HEK293 (cell line): ENCODE measurements at regions not wholly inside any gene's neighbourhood (a gene's known extent, or its start where the extent isn't known, plus 50 kb on each side); places are given as distances from the start of the nearest gene placed in this dataset.

ENCODE experiments used
- CTCF ChIA-PET: fragments of 350-600 bp; formaldehyde crosslinking; extraction: SDS; loops from one replicate; lab custom pipeline; 2021; ENCODE audit warnings: antibody characterized with exemption; lab: Yijun Ruan, JAX
- POLR2A ChIA-PET: fragments of 300-600 bp; formaldehyde crosslinking; extraction: SDS; loops from one replicate; lab custom pipeline; 2020; ENCODE audit warnings: antibody characterized with exemption, inconsistent platforms; lab: Yijun Ruan, JAX
- H3K27ac ChIP-seq: fragments of 200-500 bp; sonication (Bioruptor generic); 2 replicates; pipeline ENCODE4 v1.5.1; 2014; ENCODE audit warnings: low read depth, low read length, control low read depth, inconsistent platforms; ENCODE audit errors: extremely low read depth
- H3K36me3 ChIP-seq, 2 experiments: fragments of 200-500 bp in 1 of 2; sonication (Bioruptor generic) in 1 of 2; 1 replicate in 1 of 2; 2 replicates in 1 of 2; pipeline ENCODE4 v1.5.1; 2014 to 2017; ENCODE audit warnings: inconsistent platforms in 2 of 2, low read length in 2 of 2; ENCODE audit not compliant: control insufficient read depth in 2 of 2, insufficient read depth in 1 of 2
- H3K4me1 ChIP-seq: fragments of 200-500 bp; sonication (Bioruptor generic); 2 replicates; pipeline ENCODE4 v1.5.1; 2014; ENCODE audit warnings: mild to moderate bottlenecking, low read length, inconsistent platforms; ENCODE audit not compliant: control insufficient read depth, insufficient read depth
- H3K4me3 ChIP-seq: 2 replicates; pipeline ENCODE4 v1.5.1; 2011; ENCODE audit warnings: low read depth, mild to moderate bottlenecking, control low read depth, low read length, moderate library complexity
- H3K9me3 ChIP-seq: fragments of 200-500 bp; sonication (Bioruptor generic); 2 replicates; pipeline ENCODE4 v1.5.1; 2014; ENCODE audit warnings: low read depth, low read length, inconsistent platforms; ENCODE audit not compliant: control insufficient read depth, insufficient read depth
- PRDM1 ChIP-seq: fragments of 450-650 bp; formaldehyde crosslinking; IDR thresholded peaks from 2 replicates; pipeline ENCODE4; 2016; ENCODE audit warnings: missing biosample characterization, missing genetic modification characterization
- ZBTB8A ChIP-seq: fragments of 450-650 bp; formaldehyde crosslinking; IDR thresholded peaks from 2 replicates; pipeline ENCODE4 v1.5.1; 2016; ENCODE audit warnings: missing biosample characterization, missing genetic modification characterization
- ZFHX2 ChIP-seq: fragments of 450-650 bp; formaldehyde crosslinking; conservative IDR thresholded peaks from 2 replicates; pipeline ENCODE4 v1.5.1; 2016; ENCODE audit warnings: missing biosample characterization, missing genetic modification characterization
- ZIC2 ChIP-seq: fragments of 450-650 bp; formaldehyde crosslinking; IDR thresholded peaks from 2 replicates; pipeline ENCODE4 v1.5.1; 2016; ENCODE audit warnings: missing biosample characterization, missing genetic modification characterization
- ZNF133 ChIP-seq: fragments of 450-650 bp; formaldehyde crosslinking; IDR thresholded peaks from 2 replicates; pipeline ENCODE4 v1.5.1; 2016; ENCODE audit warnings: missing biosample characterization, missing genetic modification characterization
- ZNF16 ChIP-seq: fragments of 450-650 bp; formaldehyde crosslinking; IDR thresholded peaks from 2 replicates; pipeline ENCODE4 v1.5.1; 2016; ENCODE audit warnings: low read depth, missing biosample characterization, missing genetic modification characterization
- ZNF76 ChIP-seq: fragments of 450-650 bp; formaldehyde crosslinking; IDR thresholded peaks from 2 replicates; pipeline ENCODE4; 2016; ENCODE audit warnings: low read depth, missing biosample characterization, missing genetic modification characterization, borderline replicate concordance
- TF ChIP-seq, protein P1 (sequence below): fragments of 450-650 bp; formaldehyde crosslinking; conservative IDR thresholded peaks from 2 replicates; pipeline ENCODE4 v1.5.1; 2016; ENCODE audit warnings: low read depth, missing biosample characterization, missing genetic modification characterization
- TF ChIP-seq, protein P2 (sequence below): fragments of 450-650 bp; formaldehyde crosslinking; IDR thresholded peaks from 2 replicates; pipeline ENCODE4 v1.5.1; 2016; ENCODE audit warnings: missing biosample characterization, missing genetic modification characterization
- TF ChIP-seq, protein P3 (sequence below): fragments of 450-650 bp; formaldehyde crosslinking; IDR thresholded peaks from 2 replicates; pipeline ENCODE4 v1.5.1; 2016; ENCODE audit warnings: missing biosample characterization, missing genetic modification characterization, borderline replicate concordance
- TF ChIP-seq, protein P4 (sequence below): IDR thresholded peaks from 2 replicates; pipeline ENCODE4 v1.6.1; 2011; ENCODE audit warnings: mild to moderate bottlenecking, low read depth, low read length, borderline replicate concordance

DNA sequence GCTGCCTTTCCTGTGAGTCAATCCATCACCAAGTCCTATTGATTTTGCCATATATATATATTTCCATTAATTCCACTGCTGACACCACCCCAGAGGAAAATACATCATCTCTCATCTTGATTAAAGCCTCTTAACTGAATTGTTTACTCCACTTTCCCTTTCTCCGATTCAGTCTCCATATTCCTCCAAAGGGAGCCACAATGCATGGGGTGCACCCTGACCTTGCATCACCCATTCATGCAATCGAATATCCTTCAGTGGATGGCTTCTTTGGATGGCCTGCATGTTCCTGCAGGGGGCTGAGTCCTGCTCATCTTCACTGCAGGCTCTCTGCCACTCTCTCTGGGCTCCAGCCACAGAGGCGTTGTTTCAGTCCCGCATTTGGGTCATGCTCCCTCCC, 231.0 kb downstream of the SNX18 start:
- TF ChIP-seq, protein P1, sequence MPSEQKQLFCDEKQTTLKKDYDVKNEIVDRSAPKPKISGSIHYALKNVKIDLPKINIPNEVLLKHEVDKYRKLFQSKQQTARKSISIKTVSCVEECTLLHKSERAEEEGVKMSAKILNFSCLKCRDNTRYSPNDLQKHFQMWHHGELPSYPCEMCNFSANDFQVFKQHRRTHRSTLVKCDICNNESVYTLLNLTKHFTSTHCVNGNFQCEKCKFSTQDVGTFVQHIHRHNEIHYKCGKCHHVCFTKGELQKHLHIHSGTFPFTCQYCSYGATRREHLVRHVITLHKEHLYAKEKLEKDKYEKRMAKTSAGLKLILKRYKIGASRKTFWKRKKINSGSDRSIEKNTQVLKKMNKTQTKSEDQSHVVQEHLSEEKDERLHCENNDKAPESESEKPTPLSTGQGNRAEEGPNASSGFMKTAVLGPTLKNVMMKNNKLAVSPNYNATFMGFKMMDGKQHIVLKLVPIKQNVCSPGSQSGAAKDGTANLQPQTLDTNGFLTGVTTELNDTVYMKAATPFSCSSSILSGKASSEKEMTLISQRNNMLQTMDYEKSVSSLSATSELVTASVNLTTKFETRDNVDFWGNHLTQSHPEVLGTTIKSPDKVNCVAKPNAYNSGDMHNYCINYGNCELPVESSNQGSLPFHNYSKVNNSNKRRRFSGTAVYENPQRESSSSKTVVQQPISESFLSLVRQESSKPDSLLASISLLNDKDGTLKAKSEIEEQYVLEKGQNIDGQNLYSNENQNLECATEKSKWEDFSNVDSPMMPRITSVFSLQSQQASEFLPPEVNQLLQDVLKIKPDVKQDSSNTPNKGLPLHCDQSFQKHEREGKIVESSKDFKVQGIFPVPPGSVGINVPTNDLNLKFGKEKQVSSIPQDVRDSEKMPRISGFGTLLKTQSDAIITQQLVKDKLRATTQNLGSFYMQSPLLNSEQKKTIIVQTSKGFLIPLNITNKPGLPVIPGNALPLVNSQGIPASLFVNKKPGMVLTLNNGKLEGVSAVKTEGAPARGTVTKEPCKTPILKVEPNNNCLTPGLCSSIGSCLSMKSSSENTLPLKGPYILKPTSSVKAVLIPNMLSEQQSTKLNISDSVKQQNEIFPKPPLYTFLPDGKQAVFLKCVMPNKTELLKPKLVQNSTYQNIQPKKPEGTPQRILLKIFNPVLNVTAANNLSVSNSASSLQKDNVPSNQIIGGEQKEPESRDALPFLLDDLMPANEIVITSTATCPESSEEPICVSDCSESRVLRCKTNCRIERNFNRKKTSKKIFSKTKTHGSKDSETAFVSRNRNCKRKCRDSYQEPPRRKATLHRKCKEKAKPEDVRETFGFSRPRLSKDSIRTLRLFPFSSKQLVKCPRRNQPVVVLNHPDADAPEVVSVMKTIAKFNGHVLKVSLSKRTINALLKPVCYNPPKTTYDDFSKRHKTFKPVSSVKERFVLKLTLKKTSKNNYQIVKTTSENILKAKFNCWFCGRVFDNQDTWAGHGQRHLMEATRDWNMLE (tag by site-specific recombination) = no peak
- TF ChIP-seq ZBTB8A (tag by site-specific recombination) = no peak
- TF ChIP-seq, protein P2, sequence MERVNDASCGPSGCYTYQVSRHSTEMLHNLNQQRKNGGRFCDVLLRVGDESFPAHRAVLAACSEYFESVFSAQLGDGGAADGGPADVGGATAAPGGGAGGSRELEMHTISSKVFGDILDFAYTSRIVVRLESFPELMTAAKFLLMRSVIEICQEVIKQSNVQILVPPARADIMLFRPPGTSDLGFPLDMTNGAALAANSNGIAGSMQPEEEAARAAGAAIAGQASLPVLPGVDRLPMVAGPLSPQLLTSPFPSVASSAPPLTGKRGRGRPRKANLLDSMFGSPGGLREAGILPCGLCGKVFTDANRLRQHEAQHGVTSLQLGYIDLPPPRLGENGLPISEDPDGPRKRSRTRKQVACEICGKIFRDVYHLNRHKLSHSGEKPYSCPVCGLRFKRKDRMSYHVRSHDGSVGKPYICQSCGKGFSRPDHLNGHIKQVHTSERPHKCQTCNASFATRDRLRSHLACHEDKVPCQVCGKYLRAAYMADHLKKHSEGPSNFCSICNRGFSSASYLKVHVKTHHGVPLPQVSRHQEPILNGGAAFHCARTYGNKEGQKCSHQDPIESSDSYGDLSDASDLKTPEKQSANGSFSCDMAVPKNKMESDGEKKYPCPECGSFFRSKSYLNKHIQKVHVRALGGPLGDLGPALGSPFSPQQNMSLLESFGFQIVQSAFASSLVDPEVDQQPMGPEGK (tag by site-specific recombination) = no peak
- TF ChIP-seq, protein P3, sequence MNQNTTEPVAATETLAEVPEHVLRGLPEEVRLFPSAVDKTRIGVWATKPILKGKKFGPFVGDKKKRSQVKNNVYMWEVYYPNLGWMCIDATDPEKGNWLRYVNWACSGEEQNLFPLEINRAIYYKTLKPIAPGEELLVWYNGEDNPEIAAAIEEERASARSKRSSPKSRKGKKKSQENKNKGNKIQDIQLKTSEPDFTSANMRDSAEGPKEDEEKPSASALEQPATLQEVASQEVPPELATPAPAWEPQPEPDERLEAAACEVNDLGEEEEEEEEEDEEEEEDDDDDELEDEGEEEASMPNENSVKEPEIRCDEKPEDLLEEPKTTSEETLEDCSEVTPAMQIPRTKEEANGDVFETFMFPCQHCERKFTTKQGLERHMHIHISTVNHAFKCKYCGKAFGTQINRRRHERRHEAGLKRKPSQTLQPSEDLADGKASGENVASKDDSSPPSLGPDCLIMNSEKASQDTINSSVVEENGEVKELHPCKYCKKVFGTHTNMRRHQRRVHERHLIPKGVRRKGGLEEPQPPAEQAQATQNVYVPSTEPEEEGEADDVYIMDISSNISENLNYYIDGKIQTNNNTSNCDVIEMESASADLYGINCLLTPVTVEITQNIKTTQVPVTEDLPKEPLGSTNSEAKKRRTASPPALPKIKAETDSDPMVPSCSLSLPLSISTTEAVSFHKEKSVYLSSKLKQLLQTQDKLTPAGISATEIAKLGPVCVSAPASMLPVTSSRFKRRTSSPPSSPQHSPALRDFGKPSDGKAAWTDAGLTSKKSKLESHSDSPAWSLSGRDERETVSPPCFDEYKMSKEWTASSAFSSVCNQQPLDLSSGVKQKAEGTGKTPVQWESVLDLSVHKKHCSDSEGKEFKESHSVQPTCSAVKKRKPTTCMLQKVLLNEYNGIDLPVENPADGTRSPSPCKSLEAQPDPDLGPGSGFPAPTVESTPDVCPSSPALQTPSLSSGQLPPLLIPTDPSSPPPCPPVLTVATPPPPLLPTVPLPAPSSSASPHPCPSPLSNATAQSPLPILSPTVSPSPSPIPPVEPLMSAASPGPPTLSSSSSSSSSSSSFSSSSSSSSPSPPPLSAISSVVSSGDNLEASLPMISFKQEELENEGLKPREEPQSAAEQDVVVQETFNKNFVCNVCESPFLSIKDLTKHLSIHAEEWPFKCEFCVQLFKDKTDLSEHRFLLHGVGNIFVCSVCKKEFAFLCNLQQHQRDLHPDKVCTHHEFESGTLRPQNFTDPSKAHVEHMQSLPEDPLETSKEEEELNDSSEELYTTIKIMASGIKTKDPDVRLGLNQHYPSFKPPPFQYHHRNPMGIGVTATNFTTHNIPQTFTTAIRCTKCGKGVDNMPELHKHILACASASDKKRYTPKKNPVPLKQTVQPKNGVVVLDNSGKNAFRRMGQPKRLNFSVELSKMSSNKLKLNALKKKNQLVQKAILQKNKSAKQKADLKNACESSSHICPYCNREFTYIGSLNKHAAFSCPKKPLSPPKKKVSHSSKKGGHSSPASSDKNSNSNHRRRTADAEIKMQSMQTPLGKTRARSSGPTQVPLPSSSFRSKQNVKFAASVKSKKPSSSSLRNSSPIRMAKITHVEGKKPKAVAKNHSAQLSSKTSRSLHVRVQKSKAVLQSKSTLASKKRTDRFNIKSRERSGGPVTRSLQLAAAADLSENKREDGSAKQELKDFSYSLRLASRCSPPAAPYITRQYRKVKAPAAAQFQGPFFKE = no peak
- H3K36me3 ChIP-seq = no peaks in the 10 kb centered on the region
- H3K4me3 ChIP-seq = no peak overlapping the region
- H3K4me1 ChIP-seq = no peaks in the 10 kb centered on the region
- POLR2A ChIA-PET = no interaction called here
- no peak overlapping the region for H3K27ac ChIP-seq
- H3K9me3 ChIP-seq = no peaks in the 10 kb centered on the region
- CTCF ChIA-PET = no interaction called here

DNA sequence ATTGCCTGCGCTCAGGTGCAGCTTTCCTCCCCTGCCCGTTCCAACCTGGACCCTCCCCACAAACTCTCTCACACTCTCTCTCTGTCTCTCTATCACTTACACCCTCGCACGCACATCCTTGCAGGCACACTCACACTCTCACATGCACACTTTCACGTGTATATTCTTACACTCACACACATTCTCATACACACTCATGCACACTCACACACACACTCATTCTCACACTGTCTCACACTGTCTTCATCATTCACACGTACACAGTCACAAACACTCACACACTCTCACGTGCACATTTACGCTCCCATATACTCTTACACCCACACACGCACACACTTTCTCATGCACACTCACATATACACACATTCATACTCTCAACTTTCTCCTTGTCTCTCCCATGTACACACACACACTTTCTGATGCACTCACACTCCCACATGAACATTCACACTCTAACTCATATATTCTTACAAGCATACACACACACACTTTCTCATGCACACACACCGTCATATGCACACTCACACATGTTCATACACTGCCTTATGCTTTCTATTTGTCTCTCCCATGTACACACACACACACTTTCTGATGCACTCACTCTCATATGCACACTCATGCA, 229.3 kb downstream of the SNX18 start:
- Histone ChIP-seq H3K36me3 (no peaks in the 10 kb centered on the region), H3K4me1 (no peaks in the 10 kb centered on the region), H3K4me3 (no peak overlapping the region), H3K27ac (no peak overlapping the region), H3K9me3 (no peaks in the 10 kb centered on the region)
- ChIA-PET POLR2A (no interaction called here), CTCF (interaction anchor here (1.0 kb wide), 1 partner anchor 230 kb away, joined by 3 read pairs; the partner anchor contains the start of gene SNX18)
- TF ChIP-seq PRDM1 (tag by site-specific recombination) (peak; percentile 90), ZNF133 (tag by site-specific recombination) (no peak), ZNF76 (tag by site-specific recombination) (no peak), ZNF16 (tag by site-specific recombination) (no peak), ZIC2 (tag by site-specific recombination) (no peak), ZFHX2 (tag by site-specific recombination) (peak; percentile 27; the same call in 1 of the 2 replicates)
- TF ChIP-seq, protein P4, sequence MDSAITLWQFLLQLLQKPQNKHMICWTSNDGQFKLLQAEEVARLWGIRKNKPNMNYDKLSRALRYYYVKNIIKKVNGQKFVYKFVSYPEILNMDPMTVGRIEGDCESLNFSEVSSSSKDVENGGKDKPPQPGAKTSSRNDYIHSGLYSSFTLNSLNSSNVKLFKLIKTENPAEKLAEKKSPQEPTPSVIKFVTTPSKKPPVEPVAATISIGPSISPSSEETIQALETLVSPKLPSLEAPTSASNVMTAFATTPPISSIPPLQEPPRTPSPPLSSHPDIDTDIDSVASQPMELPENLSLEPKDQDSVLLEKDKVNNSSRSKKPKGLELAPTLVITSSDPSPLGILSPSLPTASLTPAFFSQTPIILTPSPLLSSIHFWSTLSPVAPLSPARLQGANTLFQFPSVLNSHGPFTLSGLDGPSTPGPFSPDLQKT = no peak
